Umbilical cord (tissue), 1 donor: ENCODE measurements at regions not wholly inside any gene's neighbourhood (a gene's known extent, or its start where the extent isn't known, plus 50 kb on each side); places are given as distances from the start of the nearest gene placed in this dataset.

Source experiments
- DNase-seq: peaks from one replicate; pipeline ENCODE4 v3.0.0-alpha.2; 2015; ENCODE audit warnings: low spot score

GRCh38 chr5:59976342-59976741, 82.8 kb upstream of the PDE4D start:
- no peak for DNase-seq

- no peak for DNase-seq
These were observed 78.5 kb upstream of the PDE4D start for GRCh38 chr5:59972043-59972442.

- no peak for DNase-seq
These were observed 65.8 kb upstream of the PDE4D start for GRCh38 chr5:59959330-59959729.

- no peak for DNase-seq
These were observed 62.7 kb upstream of the PDE4D start for GRCh38 chr5:59956130-59956783.

- DNase-seq: no peak
These were observed 61.7 kb upstream of the PDE4D start for GRCh38 chr5:59955241-59955640.

- DNase-seq: no peak
These were observed 50.1 kb upstream of the PDE4D start for GRCh38 chr5:59943452-59944113.
